HEK293 (cell line): ENCODE measurements at regions not wholly inside any gene's neighbourhood (a gene's known extent, or its start where the extent isn't known, plus 50 kb on each side); places are given as distances from the start of the nearest gene placed in this dataset.
A peak's percentile ranks its signal among the peaks of the same experiment; 100 is the strongest.

ENCODE experiments used
- CTCF ChIA-PET: fragments of 350-600 bp; formaldehyde crosslinking; extraction: SDS; loops from one replicate; lab custom pipeline; 2021; ENCODE audit warnings: antibody characterized with exemption; lab: Yijun Ruan, JAX
- POLR2A ChIA-PET: fragments of 300-600 bp; formaldehyde crosslinking; extraction: SDS; loops from one replicate; lab custom pipeline; 2020; ENCODE audit warnings: antibody characterized with exemption, inconsistent platforms; lab: Yijun Ruan, JAX
- H3K27ac ChIP-seq: fragments of 200-500 bp; sonication (Bioruptor generic); 2 replicates; pipeline ENCODE4 v1.5.1; 2014; ENCODE audit warnings: low read depth, low read length, control low read depth, inconsistent platforms; ENCODE audit errors: extremely low read depth
- H3K36me3 ChIP-seq, 2 experiments: fragments of 200-500 bp in 1 of 2; sonication (Bioruptor generic) in 1 of 2; 1 replicate in 1 of 2; 2 replicates in 1 of 2; pipeline ENCODE4 v1.5.1; 2014 to 2017; ENCODE audit warnings: inconsistent platforms in 2 of 2, low read length in 2 of 2; ENCODE audit not compliant: control insufficient read depth in 2 of 2, insufficient read depth in 1 of 2
- H3K4me1 ChIP-seq: fragments of 200-500 bp; sonication (Bioruptor generic); 2 replicates; pipeline ENCODE4 v1.5.1; 2014; ENCODE audit warnings: mild to moderate bottlenecking, low read length, inconsistent platforms; ENCODE audit not compliant: control insufficient read depth, insufficient read depth
- H3K4me3 ChIP-seq: 2 replicates; pipeline ENCODE4 v1.5.1; 2011; ENCODE audit warnings: low read depth, mild to moderate bottlenecking, control low read depth, low read length, moderate library complexity
- H3K9me3 ChIP-seq: fragments of 200-500 bp; sonication (Bioruptor generic); 2 replicates; pipeline ENCODE4 v1.5.1; 2014; ENCODE audit warnings: low read depth, low read length, inconsistent platforms; ENCODE audit not compliant: control insufficient read depth, insufficient read depth
- BCL11B ChIP-seq: fragments of 450-650 bp; formaldehyde crosslinking; IDR thresholded peaks from 2 replicates; pipeline ENCODE4 v1.5.1; 2016; ENCODE audit warnings: low read depth, missing biosample characterization, missing genetic modification characterization
- FEZF1 ChIP-seq: fragments of 450-650 bp; formaldehyde crosslinking; IDR thresholded peaks from 2 replicates; pipeline ENCODE4 v1.5.1; 2016; ENCODE audit warnings: missing biosample characterization, missing genetic modification characterization
- GLIS1 ChIP-seq: fragments of 450-650 bp; formaldehyde crosslinking; IDR thresholded peaks from 2 replicates; pipeline ENCODE4 v1.5.1; 2016; ENCODE audit warnings: missing biosample characterization, missing genetic modification characterization
- MEIS1 ChIP-seq: sonication (generic); formaldehyde crosslinking; IDR thresholded peaks from 2 replicates; pipeline ENCODE4 v1.8.1; 2022; ENCODE audit warnings: missing genetic modification reagents, mild to moderate bottlenecking, borderline replicate concordance
- MZF1 ChIP-seq: fragments of 450-650 bp; formaldehyde crosslinking; IDR thresholded peaks from 2 replicates; pipeline ENCODE4 v1.5.1; 2017; ENCODE audit warnings: missing biosample characterization, missing genetic modification characterization, borderline replicate concordance
- SETDB1 ChIP-seq: IDR thresholded peaks from one replicate; pipeline ENCODE4 v1.6.1; 2017; ENCODE audit warnings: mild to moderate bottlenecking, low read length, moderate library complexity, mixed read lengths; ENCODE audit not compliant: insufficient read length
- SP3 ChIP-seq: fragments of 450-650 bp; formaldehyde crosslinking; IDR thresholded peaks from 2 replicates; pipeline ENCODE4 v1.5.1; 2016; ENCODE audit warnings: missing biosample characterization, missing genetic modification characterization
- ZBTB20 ChIP-seq: fragments of 450-650 bp; formaldehyde crosslinking; IDR thresholded peaks from 2 replicates; pipeline ENCODE4 v1.5.1; 2016; ENCODE audit warnings: missing biosample characterization, missing genetic modification characterization
- ZNF112 ChIP-seq: fragments of 450-650 bp; formaldehyde crosslinking; IDR thresholded peaks from 2 replicates; pipeline ENCODE4 v1.5.0; 2017; ENCODE audit warnings: missing biosample characterization, missing genetic modification characterization
- ZNF132 ChIP-seq: fragments of 450-650 bp; formaldehyde crosslinking; IDR thresholded peaks from 2 replicates; pipeline ENCODE4 v1.5.1; 2017; ENCODE audit warnings: missing biosample characterization, missing genetic modification characterization, borderline replicate concordance
- ZNF138 ChIP-seq: fragments of 450-650 bp; formaldehyde crosslinking; IDR thresholded peaks from 2 replicates; pipeline ENCODE4 v1.5.1; 2016; ENCODE audit warnings: missing biosample characterization, missing genetic modification characterization, borderline replicate concordance
- ZNF16 ChIP-seq: fragments of 450-650 bp; formaldehyde crosslinking; IDR thresholded peaks from 2 replicates; pipeline ENCODE4 v1.5.1; 2016; ENCODE audit warnings: low read depth, missing biosample characterization, missing genetic modification characterization
- ZNF184 ChIP-seq: fragments of 450-650 bp; IDR thresholded peaks from 2 replicates; pipeline ENCODE4 v1.5.1; 2018; ENCODE audit warnings: missing biosample characterization, mild to moderate bottlenecking, missing genetic modification characterization
- ZNF266 ChIP-seq: fragments of 450-650 bp; formaldehyde crosslinking; IDR thresholded peaks from 2 replicates; pipeline ENCODE4 v1.5.1; 2016; ENCODE audit warnings: missing biosample characterization, missing genetic modification characterization, low read depth
- ZNF350 ChIP-seq: fragments of 450-650 bp; formaldehyde crosslinking; IDR thresholded peaks from 2 replicates; pipeline ENCODE4 v1.5.0; 2017; ENCODE audit warnings: missing biosample characterization, mild to moderate bottlenecking, missing genetic modification characterization
- ZNF366 ChIP-seq: fragments of 450-650 bp; formaldehyde crosslinking; conservative IDR thresholded peaks from 2 replicates; pipeline ENCODE4 v1.5.1; 2016; ENCODE audit warnings: missing biosample characterization, missing genetic modification characterization
- ZNF549 ChIP-seq: fragments of 450-650 bp; IDR thresholded peaks from 2 replicates; pipeline ENCODE4 v1.5.1; 2018; ENCODE audit warnings: missing biosample characterization, missing genetic modification characterization, mild to moderate bottlenecking, inconsistent platforms, moderate library complexity
- ZNF585B ChIP-seq: fragments of 450-650 bp; formaldehyde crosslinking; IDR thresholded peaks from 2 replicates; pipeline ENCODE4 v1.5.1; 2016; ENCODE audit warnings: missing biosample characterization, missing genetic modification characterization
- ZNF626 ChIP-seq: fragments of 450-650 bp; sonication (Bioruptor Pico); formaldehyde crosslinking; IDR thresholded peaks from 2 replicates; pipeline ENCODE4 v1.5.1; 2018; ENCODE audit warnings: missing biosample characterization, missing genetic modification characterization, inconsistent platforms
- ZNF629 ChIP-seq: fragments of 450-650 bp; formaldehyde crosslinking; IDR thresholded peaks from 2 replicates; pipeline ENCODE4 v1.5.1; 2017; ENCODE audit warnings: missing biosample characterization, missing genetic modification characterization
- ZNF843 ChIP-seq: fragments of 450-650 bp; formaldehyde crosslinking; IDR thresholded peaks from 2 replicates; pipeline ENCODE4 v1.5.1; 2016; ENCODE audit warnings: missing biosample characterization, missing genetic modification characterization
- ZXDB ChIP-seq: fragments of 450-650 bp; formaldehyde crosslinking; IDR thresholded peaks from 2 replicates; pipeline ENCODE4 v1.5.1; 2016; ENCODE audit warnings: missing biosample characterization, missing genetic modification characterization
- TF ChIP-seq, protein P1 (sequence below): fragments of 450-650 bp; formaldehyde crosslinking; IDR thresholded peaks from 2 replicates; pipeline ENCODE4 v1.5.1; 2016; ENCODE audit warnings: missing biosample characterization, missing genetic modification characterization
- TF ChIP-seq, protein P2 (sequence below): fragments of 450-650 bp; formaldehyde crosslinking; IDR thresholded peaks from 2 replicates; pipeline ENCODE4 v1.5.1; 2016; ENCODE audit warnings: missing biosample characterization, missing genetic modification characterization, low read depth
- TF ChIP-seq, protein P3 (sequence below): fragments of 450-650 bp; formaldehyde crosslinking; IDR thresholded peaks from 2 replicates; pipeline ENCODE4 v1.5.1; 2016; ENCODE audit warnings: missing biosample characterization, missing genetic modification characterization
- TF ChIP-seq, protein P4 (sequence below): fragments of 450-650 bp; formaldehyde crosslinking; IDR thresholded peaks from 2 replicates; pipeline ENCODE4 v1.5.1; 2017; ENCODE audit warnings: missing biosample characterization, missing genetic modification characterization

DNA sequence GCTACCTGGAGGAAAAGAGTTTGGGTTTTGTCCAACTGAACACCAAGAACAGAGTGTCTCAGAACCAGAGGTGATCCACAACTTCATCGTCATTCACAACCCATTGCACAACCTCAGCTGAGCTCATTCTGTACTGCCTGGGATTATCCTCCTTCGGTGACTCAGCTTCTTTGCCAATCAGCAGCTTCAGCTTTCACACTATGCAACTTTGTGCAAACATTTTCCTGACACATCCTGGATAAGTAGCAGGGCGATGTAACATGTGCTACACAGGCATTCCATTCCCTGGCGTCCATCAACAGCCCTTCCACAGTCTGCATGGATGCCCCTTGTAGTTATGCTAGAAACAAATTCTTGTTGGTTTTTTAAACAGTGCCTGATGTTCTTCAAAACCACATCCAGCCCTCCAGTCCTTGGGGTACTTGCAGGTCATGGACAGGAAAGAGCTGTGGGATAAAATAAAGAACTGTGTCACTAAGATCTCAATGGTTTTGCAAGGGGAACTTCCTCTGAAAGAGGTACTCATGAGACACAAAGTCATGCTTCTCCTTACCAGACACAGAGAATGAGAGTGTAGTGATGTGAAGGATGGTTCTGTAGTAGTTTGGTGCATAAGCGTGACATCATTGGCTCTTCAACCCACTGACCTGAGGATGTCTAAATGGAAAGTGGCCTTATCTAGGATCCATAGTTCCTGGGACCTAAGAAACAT lies 478.5 kb downstream of the KIF20B start:
- ChIA-PET CTCF (no interaction called here), POLR2A (no interaction called here)
- TF ChIP-seq ZNF843 (tag by site-specific recombination) (no peak), SETDB1 (peak; percentile 39), ZNF184 (peak; percentile 66; the same call in 1 of the 2 replicates), ZNF585B (tag by site-specific recombination) (no peak)
- TF ChIP-seq, protein P1, sequence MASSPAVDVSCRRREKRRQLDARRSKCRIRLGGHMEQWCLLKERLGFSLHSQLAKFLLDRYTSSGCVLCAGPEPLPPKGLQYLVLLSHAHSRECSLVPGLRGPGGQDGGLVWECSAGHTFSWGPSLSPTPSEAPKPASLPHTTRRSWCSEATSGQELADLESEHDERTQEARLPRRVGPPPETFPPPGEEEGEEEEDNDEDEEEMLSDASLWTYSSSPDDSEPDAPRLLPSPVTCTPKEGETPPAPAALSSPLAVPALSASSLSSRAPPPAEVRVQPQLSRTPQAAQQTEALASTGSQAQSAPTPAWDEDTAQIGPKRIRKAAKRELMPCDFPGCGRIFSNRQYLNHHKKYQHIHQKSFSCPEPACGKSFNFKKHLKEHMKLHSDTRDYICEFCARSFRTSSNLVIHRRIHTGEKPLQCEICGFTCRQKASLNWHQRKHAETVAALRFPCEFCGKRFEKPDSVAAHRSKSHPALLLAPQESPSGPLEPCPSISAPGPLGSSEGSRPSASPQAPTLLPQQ (tag by site-specific recombination), result peak; percentile 67
- Histone ChIP-seq H3K4me1 (no peaks in the 10 kb centered on the region), H3K9me3 (no peaks in the 10 kb centered on the region), H3K27ac (no peak overlapping the region), H3K4me3 (no peak overlapping the region), H3K36me3 (no peaks in the 10 kb centered on the region)

DNA sequence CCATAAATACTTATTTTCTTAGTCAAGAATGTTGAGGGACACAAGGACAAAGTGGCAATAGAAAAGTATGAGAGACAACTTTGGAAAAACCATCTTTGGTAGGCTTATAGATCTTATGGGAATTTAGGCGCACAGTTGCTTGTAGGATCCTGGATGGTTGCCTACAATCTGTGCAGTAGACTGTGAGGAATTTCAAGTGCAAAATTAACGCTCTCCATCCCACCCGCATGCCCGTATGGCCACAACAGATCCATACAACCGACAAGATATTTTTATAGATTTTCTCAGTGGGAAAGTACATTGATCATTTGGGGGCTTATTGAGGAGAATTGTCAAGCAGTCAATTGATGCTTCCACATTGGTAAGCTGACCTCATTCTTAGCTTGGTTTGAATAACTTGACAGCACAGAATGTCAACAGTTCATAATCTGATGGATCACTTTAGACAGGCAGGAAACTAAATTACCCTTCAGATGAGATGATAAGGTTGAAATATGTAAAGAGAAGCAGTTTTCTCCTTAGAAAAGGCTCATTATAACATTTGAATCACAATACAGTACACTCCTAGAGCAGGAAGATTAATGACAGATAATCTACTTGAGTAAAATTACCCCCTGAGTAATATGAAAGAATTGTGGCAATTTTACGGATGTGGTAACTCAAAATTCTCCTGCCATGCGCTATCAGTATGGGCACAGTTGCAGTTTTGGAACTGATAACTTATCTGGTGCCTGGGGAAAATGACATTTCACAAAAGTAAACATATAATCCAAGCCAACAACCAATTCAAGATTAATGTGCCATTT lies 479.7 kb downstream of the KIF20B start:
- Histone ChIP-seq H3K4me1 (no peaks in the 10 kb centered on the region), H3K9me3 (no peaks in the 10 kb centered on the region), H3K4me3 (no peak overlapping the region), H3K36me3 (no peaks in the 10 kb centered on the region), H3K27ac (no peak overlapping the region)
- POLR2A ChIA-PET, result no interaction called here
- CTCF ChIA-PET, result no interaction called here
- TF ChIP-seq, protein P2, sequence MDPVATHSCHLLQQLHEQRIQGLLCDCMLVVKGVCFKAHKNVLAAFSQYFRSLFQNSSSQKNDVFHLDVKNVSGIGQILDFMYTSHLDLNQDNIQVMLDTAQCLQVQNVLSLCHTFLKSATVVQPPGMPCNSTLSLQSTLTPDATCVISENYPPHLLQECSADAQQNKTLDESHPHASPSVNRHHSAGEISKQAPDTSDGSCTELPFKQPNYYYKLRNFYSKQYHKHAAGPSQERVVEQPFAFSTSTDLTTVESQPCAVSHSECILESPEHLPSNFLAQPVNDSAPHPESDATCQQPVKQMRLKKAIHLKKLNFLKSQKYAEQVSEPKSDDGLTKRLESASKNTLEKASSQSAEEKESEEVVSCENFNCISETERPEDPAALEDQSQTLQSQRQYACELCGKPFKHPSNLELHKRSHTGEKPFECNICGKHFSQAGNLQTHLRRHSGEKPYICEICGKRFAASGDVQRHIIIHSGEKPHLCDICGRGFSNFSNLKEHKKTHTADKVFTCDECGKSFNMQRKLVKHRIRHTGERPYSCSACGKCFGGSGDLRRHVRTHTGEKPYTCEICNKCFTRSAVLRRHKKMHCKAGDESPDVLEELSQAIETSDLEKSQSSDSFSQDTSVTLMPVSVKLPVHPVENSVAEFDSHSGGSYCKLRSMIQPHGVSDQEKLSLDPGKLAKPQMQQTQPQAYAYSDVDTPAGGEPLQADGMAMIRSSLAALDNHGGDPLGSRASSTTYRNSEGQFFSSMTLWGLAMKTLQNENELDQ (tag by site-specific recombination), result no peak
- TF ChIP-seq FEZF1 (tag by site-specific recombination) (peak; percentile 37; the same call in 1 of the 2 replicates), SP3 (tag by site-specific recombination) (peak; percentile 17; the same call in 1 of the 2 replicates), ZNF138 (tag by site-specific recombination) (no peak), ZNF132 (tag by site-specific recombination) (no peak), ZNF549 (tag by site-specific recombination) (no peak), MZF1 (tag by site-specific recombination) (no peak), ZNF629 (tag by site-specific recombination) (0 out of 2 replicates have a peak, but pooled peaks have one; percentile 14), BCL11B (tag by site-specific recombination) (0 out of 2 replicates have a peak, but pooled peaks have one; percentile 13), ZNF16 (tag by site-specific recombination) (no peak), ZNF112 (tag by site-specific recombination) (no peak), ZNF626 (tag by site-specific recombination) (no peak), SETDB1 (peak; percentile 81), ZNF350 (tag by site-specific recombination) (no peak), ZXDB (tag by site-specific recombination) (no peak), GLIS1 (no peak), ZBTB20 (tag by site-specific recombination) (no peak), MEIS1 (CRISPR knock-in tag) (no peak), ZNF266 (no peak), ZNF366 (tag by site-specific recombination) (0 out of 2 replicates have a peak, but pooled peaks have one; percentile 38)
- TF ChIP-seq, protein P3, sequence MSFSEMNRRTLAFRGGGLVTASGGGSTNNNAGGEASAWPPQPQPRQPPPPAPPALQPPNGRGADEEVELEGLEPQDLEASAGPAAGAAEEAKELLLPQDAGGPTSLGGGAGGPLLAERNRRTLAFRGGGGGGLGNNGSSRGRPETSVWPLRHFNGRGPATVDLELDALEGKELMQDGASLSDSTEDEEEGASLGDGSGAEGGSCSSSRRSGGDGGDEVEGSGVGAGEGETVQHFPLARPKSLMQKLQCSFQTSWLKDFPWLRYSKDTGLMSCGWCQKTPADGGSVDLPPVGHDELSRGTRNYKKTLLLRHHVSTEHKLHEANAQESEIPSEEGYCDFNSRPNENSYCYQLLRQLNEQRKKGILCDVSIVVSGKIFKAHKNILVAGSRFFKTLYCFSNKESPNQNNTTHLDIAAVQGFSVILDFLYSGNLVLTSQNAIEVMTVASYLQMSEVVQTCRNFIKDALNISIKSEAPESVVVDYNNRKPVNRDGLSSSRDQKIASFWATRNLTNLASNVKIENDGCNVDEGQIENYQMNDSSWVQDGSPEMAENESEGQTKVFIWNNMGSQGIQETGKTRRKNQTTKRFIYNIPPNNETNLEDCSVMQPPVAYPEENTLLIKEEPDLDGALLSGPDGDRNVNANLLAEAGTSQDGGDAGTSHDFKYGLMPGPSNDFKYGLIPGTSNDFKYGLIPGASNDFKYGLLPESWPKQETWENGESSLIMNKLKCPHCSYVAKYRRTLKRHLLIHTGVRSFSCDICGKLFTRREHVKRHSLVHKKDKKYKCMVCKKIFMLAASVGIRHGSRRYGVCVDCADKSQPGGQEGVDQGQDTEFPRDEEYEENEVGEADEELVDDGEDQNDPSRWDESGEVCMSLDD, result 0 out of 2 replicates have a peak, but pooled peaks have one; percentile 19
- TF ChIP-seq, protein P4, sequence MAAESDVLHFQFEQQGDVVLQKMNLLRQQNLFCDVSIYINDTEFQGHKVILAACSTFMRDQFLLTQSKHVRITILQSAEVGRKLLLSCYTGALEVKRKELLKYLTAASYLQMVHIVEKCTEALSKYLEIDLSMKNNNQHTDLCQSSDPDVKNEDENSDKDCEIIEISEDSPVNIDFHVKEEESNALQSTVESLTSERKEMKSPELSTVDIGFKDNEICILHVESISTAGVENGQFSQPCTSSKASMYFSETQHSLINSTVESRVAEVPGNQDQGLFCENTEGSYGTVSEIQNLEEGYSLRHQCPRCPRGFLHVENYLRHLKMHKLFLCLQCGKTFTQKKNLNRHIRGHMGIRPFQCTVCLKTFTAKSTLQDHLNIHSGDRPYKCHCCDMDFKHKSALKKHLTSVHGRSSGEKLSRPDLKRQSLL (tag by site-specific recombination), result no peak
